K562 (cell line): ENCODE measurements at regions not wholly inside any gene's neighbourhood (a gene's known extent, or its start where the extent isn't known, plus 50 kb on each side); places are given as distances from the start of the nearest gene placed in this dataset.

Experiments
- CREM ChIP-seq: IDR thresholded peaks from 2 replicates; pipeline ENCODE4 v1.6.1; 2014; ENCODE audit warnings: antibody characterized with exemption, low read depth
- EZH2 ChIP-seq: IDR thresholded peaks from 2 replicates; pipeline ENCODE4 v1.6.1; 2012; ENCODE audit warnings: low read depth, mild to moderate bottlenecking, inconsistent platforms, low read length, borderline replicate concordance
- HDAC2 ChIP-seq: fragments of 450-650 bp; IDR thresholded peaks from 2 replicates; pipeline ENCODE4 v1.6.1; 2016; ENCODE audit warnings: mild to moderate bottlenecking
- HDGF ChIP-seq: fragments of 450-650 bp; IDR thresholded peaks from 2 replicates; pipeline ENCODE4 v1.6.1; 2016
- PHF20 ChIP-seq: fragments of 450-650 bp; IDR thresholded peaks from 2 replicates; pipeline ENCODE4 v1.6.1; 2018; ENCODE audit not compliant: partially characterized antibody
- PML ChIP-seq: IDR thresholded peaks from 2 replicates; pipeline ENCODE4 v1.6.1; 2012; ENCODE audit warnings: low read length, inconsistent platforms
- TF ChIP-seq, protein P1 (sequence below), 3 experiments: IDR thresholded peaks in 2 of 3; conservative IDR thresholded peaks in 1 of 3; 2 replicates each; pipeline ENCODE4 v1.5.1; 2011 to 2012; ENCODE audit warnings: low read length in 3 of 3, mild to moderate bottlenecking in 3 of 3, control low read depth in 2 of 3, improper control_type of control experiment in 1 of 3, inconsistent platforms in 1 of 3, low read depth in 1 of 3, mixed read lengths in 1 of 3, moderate library complexity in 1 of 3; ENCODE audit not compliant: insufficient read depth in 2 of 3
- TF ChIP-seq, protein P2 (sequence below): sonication (generic); formaldehyde crosslinking; IDR thresholded peaks from 2 replicates; pipeline ENCODE4 v1.9.0; 2022; ENCODE audit warnings: mild to moderate bottlenecking, missing genetic modification reagents
- TF ChIP-seq, protein P3 (sequence below): fragments of 150-350 bp; IDR thresholded peaks from 2 replicates; pipeline ENCODE4 v1.6.1; 2014; ENCODE audit warnings: low read depth, mild to moderate bottlenecking, low read length, borderline replicate concordance
- TF ChIP-seq, protein P4 (sequence below): sonication (generic); formaldehyde crosslinking; IDR thresholded peaks from 2 replicates; pipeline ENCODE4 v1.8.1; 2022; ENCODE audit warnings: missing genetic modification reagents

DNA sequence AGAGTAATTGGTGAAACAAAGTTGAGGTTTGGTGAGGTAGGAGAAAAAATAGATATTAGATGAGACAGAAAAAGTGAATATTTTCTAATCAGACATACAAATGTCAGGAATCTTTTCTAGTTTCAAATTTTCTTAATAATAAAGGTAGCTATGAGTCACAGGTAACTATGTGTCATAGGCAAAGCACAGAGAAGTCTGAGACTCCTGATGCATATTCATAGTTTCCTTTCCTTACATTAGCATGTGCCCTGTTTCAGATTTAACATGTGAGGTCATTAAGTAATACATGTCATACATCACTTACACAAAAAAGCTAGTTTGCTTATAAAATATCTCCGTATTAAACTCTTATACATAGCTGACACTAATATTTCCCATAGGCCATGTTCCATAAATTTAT lies 1141.3 kb upstream of the PCDH20 start:
- TF ChIP-seq, protein P1, sequence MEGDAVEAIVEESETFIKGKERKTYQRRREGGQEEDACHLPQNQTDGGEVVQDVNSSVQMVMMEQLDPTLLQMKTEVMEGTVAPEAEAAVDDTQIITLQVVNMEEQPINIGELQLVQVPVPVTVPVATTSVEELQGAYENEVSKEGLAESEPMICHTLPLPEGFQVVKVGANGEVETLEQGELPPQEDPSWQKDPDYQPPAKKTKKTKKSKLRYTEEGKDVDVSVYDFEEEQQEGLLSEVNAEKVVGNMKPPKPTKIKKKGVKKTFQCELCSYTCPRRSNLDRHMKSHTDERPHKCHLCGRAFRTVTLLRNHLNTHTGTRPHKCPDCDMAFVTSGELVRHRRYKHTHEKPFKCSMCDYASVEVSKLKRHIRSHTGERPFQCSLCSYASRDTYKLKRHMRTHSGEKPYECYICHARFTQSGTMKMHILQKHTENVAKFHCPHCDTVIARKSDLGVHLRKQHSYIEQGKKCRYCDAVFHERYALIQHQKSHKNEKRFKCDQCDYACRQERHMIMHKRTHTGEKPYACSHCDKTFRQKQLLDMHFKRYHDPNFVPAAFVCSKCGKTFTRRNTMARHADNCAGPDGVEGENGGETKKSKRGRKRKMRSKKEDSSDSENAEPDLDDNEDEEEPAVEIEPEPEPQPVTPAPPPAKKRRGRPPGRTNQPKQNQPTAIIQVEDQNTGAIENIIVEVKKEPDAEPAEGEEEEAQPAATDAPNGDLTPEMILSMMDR (IDR thresholded peaks at IDR 0.05 in 2 of 3, conservative IDR thresholded peaks at IDR 0.05 in 1 of 3; ENCODE audit: insufficient read depth in 2 of 3, low read depth in 1 of 3, low read length in 3 of 3) = no peak
- TF ChIP-seq, protein P2, sequence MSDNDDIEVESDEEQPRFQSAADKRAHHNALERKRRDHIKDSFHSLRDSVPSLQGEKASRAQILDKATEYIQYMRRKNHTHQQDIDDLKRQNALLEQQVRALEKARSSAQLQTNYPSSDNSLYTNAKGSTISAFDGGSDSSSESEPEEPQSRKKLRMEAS (CRISPR knock-in tag) = no peak
- TF ChIP-seq, protein P3, sequence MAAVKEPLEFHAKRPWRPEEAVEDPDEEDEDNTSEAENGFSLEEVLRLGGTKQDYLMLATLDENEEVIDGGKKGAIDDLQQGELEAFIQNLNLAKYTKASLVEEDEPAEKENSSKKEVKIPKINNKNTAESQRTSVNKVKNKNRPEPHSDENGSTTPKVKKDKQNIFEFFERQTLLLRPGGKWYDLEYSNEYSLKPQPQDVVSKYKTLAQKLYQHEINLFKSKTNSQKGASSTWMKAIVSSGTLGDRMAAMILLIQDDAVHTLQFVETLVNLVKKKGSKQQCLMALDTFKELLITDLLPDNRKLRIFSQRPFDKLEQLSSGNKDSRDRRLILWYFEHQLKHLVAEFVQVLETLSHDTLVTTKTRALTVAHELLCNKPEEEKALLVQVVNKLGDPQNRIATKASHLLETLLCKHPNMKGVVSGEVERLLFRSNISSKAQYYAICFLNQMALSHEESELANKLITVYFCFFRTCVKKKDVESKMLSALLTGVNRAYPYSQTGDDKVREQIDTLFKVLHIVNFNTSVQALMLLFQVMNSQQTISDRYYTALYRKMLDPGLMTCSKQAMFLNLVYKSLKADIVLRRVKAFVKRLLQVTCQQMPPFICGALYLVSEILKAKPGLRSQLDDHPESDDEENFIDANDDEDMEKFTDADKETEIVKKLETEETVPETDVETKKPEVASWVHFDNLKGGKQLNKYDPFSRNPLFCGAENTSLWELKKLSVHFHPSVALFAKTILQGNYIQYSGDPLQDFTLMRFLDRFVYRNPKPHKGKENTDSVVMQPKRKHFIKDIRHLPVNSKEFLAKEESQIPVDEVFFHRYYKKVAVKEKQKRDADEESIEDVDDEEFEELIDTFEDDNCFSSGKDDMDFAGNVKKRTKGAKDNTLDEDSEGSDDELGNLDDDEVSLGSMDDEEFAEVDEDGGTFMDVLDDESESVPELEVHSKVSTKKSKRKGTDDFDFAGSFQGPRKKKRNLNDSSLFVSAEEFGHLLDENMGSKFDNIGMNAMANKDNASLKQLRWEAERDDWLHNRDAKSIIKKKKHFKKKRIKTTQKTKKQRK = no peak
- TF ChIP-seq EZH2 = no peak
- TF ChIP-seq PML = no peak
- TF ChIP-seq, protein P4, sequence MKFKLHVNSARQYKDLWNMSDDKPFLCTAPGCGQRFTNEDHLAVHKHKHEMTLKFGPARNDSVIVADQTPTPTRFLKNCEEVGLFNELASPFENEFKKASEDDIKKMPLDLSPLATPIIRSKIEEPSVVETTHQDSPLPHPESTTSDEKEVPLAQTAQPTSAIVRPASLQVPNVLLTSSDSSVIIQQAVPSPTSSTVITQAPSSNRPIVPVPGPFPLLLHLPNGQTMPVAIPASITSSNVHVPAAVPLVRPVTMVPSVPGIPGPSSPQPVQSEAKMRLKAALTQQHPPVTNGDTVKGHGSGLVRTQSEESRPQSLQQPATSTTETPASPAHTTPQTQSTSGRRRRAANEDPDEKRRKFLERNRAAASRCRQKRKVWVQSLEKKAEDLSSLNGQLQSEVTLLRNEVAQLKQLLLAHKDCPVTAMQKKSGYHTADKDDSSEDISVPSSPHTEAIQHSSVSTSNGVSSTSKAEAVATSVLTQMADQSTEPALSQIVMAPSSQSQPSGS (CRISPR knock-in tag) = no peak
- TF ChIP-seq HDGF = no peak
- TF ChIP-seq CREM = no peak
- TF ChIP-seq HDAC2 = no peak
- no peak for TF ChIP-seq PHF20
